K562 (cell line): ENCODE measurements at regions not wholly inside any gene's neighbourhood (a gene's known extent, or its start where the extent isn't known, plus 50 kb on each side); places are given as distances from the start of the nearest gene placed in this dataset.

Experiments used
- ATAC-seq: fragments of 200-7000 bp; cut with Tn5 transposase; 3 replicates; pipeline ENCODE4 v1.9.1; 2020; ENCODE audit warnings: moderate library complexity
- BruUV-seq: library from RNA; stranded (reverse); fragments of 400-500 nt; replicated peaks from 2 replicates; lab custom pipeline; 2021; lab: Mats Ljungman, UMichigan
- CTCF ChIA-PET: fragments of 300-600 bp; formaldehyde crosslinking; extraction: SDS; loops from one replicate; lab custom pipeline; 2021; ENCODE audit warnings: low intra/inter-chr PET ratio; lab: Yijun Ruan, JAX
- POLR2A ChIA-PET: fragments of 300-600, 350-650 bp; sonication (Branson Sonifier 250); formaldehyde crosslinking; extraction: SDS; loops from one replicate; lab custom pipeline; 2021; ENCODE audit warnings: antibody characterized with exemption, inconsistent platforms; lab: Yijun Ruan, JAX
- DNase-seq, 4 experiments: peaks; one replicate each; pipeline versions ENCODE4 v3.0.0 to v3.0.0-alpha.2; 2011 to 2018; ENCODE audit warnings: low spot score in 3 of 4, mixed read lengths in 3 of 4; ENCODE audit errors: extremely low read depth in 1 of 4
- FAIRE-seq: peaks from 2 replicates; lab custom pipeline; 2011; peaks lifted over from hg19 to GRCh38; lab: Jason Lieb, UNC
- H2AFZ ChIP-seq: 2 replicates; pipeline ENCODE4 v1.6.0; 2011; ENCODE audit warnings: low read depth, low read length, control low read depth, inconsistent platforms
- H3K27ac ChIP-seq: fragments of 200-600 bp; 3 replicates; pipeline ENCODE4 v1.8.0; 2011; ENCODE audit warnings: low read depth, mild to moderate bottlenecking, control low read depth, inconsistent platforms, low read length, moderate library complexity, mixed read lengths; ENCODE audit errors: extremely low read depth
- H3K27me3 ChIP-seq, 2 experiments: fragments of 300-600 bp in 1 of 2; 2 replicates in 1 of 2; 3 replicates in 1 of 2; pipeline versions ENCODE4 v1.6.0 to v1.8.0; 2011; ENCODE audit warnings: inconsistent platforms in 2 of 2, low read length in 2 of 2, mild to moderate bottlenecking in 1 of 2, mixed read lengths in 1 of 2, moderate library complexity in 1 of 2; ENCODE audit not compliant: control insufficient read depth in 2 of 2, insufficient read depth in 2 of 2
- H3K36me3 ChIP-seq: fragments of 300-600 bp; 3 replicates; pipeline ENCODE4 v1.8.0; 2011; ENCODE audit warnings: mild to moderate bottlenecking, low read length, inconsistent platforms; ENCODE audit not compliant: control insufficient read depth, insufficient read depth
- H3K4me1 ChIP-seq, 2 experiments: fragments of 200-600 bp in 1 of 2; replicated peaks in 1 of 2; 2 replicates in 1 of 2; 3 replicates in 1 of 2; pipeline versions ENCODE4 v1.5.1 to v1.8.0; 2011; ENCODE audit warnings: inconsistent platforms in 2 of 2, low read length in 2 of 2, mild to moderate bottlenecking in 1 of 2, mixed read lengths in 1 of 2, moderate library complexity in 1 of 2; ENCODE audit not compliant: control insufficient read depth in 2 of 2, insufficient read depth in 2 of 2
- H3K4me2 ChIP-seq: 2 replicates; pipeline ENCODE4 v1.6.1; 2011; ENCODE audit warnings: low read length, control low read depth, inconsistent platforms, mixed read lengths; ENCODE audit not compliant: insufficient read depth
- H3K4me3 ChIP-seq: fragments of 200-600 bp; sonication (generic), shearing (Covaris generic); 2 replicates; pipeline ENCODE4 v1.5.1; 2016; ENCODE audit warnings: control low read depth, inconsistent platforms
- H3K79me2 ChIP-seq: fragments of 200-600 bp; 3 replicates; pipeline ENCODE4 v1.8.0; 2011; ENCODE audit warnings: low read length, inconsistent platforms; ENCODE audit not compliant: control insufficient read depth, insufficient read depth
- H3K9ac ChIP-seq, 2 experiments: 2 replicates each; pipeline versions ENCODE4 v1.6.0 to v1.6.1; 2011; ENCODE audit warnings: low read depth in 2 of 2, low read length in 2 of 2, control low read depth in 1 of 2, inconsistent platforms in 1 of 2, mild to moderate bottlenecking in 1 of 2, mixed read lengths in 1 of 2; ENCODE audit not compliant: insufficient read depth in 1 of 2
- H3K9me1 ChIP-seq: one replicate; pipeline ENCODE4 v1.6.0; 2011; ENCODE audit warnings: inconsistent platforms, mild to moderate bottlenecking, low read length, moderate library complexity; ENCODE audit not compliant: control insufficient read depth, insufficient read depth
- H3K9me3 ChIP-seq: replicated peaks from 2 replicates; pipeline ENCODE4 v1.5.1; 2011; ENCODE audit warnings: low read depth, low read length, inconsistent platforms; ENCODE audit not compliant: control insufficient read depth, insufficient read depth
- H4K20me1 ChIP-seq: replicated peaks from 2 replicates; pipeline ENCODE4 v1.6.1; 2011; ENCODE audit warnings: low read length, inconsistent platforms, mixed read lengths; ENCODE audit not compliant: control insufficient read depth, insufficient read depth
- EWSR1 ChIP-seq: fragments of 450-650 bp; IDR thresholded peaks from 2 replicates; pipeline ENCODE4 v1.6.1; 2018; ENCODE audit warnings: borderline replicate concordance, mild to moderate bottlenecking, low read depth, moderate library complexity; ENCODE audit not compliant: partially characterized antibody
- FOXJ3 ChIP-seq: sonication (generic); formaldehyde crosslinking; IDR thresholded peaks from 2 replicates; pipeline ENCODE4 v1.4.0; 2020; ENCODE audit warnings: mild to moderate bottlenecking, missing genetic modification reagents
- HCFC1 ChIP-seq: IDR thresholded peaks from 2 replicates; pipeline ENCODE4 v1.6.1; 2012; ENCODE audit warnings: low read depth, low read length, improper control_type of control experiment
- HMG20A ChIP-seq: fragments of 450-650 bp; formaldehyde crosslinking; conservative IDR thresholded peaks from 2 replicates; pipeline ENCODE4 v1.4.0; 2020; ENCODE audit warnings: mild to moderate bottlenecking, mixed read lengths
- RHOXF2B ChIP-seq: fragments of 250-450 bp; sonication (Bioruptor Pico); conservative IDR thresholded peaks from 2 replicates; pipeline ENCODE4 v1.5.1; 2021
- SREBF1 ChIP-seq: fragments of 150-350 bp; IDR thresholded peaks from 2 replicates; pipeline ENCODE4 v1.6.1; 2014; ENCODE audit warnings: antibody characterized with exemption, low read depth, low read length, borderline replicate concordance
- TSHZ1 ChIP-seq: fragments of 250-450 bp; sonication (Bioruptor Pico); IDR thresholded peaks from 2 replicates; pipeline ENCODE4 v1.4.0; 2020; ENCODE audit warnings: mild to moderate bottlenecking, moderate library complexity
- U2AF1 ChIP-seq: fragments of 200-400 bp; formaldehyde crosslinking; optimal IDR thresholded peaks from 2 replicates; pipeline ENCODE3; 2017; ENCODE audit warnings: mild to moderate bottlenecking, low read depth, low read length, moderate library complexity
- ZBTB43 ChIP-seq: sonication (generic); formaldehyde crosslinking; IDR thresholded peaks from 2 replicates; pipeline ENCODE4 v1.8.0; 2023; ENCODE audit warnings: mild to moderate bottlenecking, missing genetic modification reagents
- ZNF436 ChIP-seq: fragments of 250-450, 450-650 bp; sonication (Bioruptor Pico); formaldehyde crosslinking; IDR thresholded peaks from 2 replicates; pipeline ENCODE4 v1.7.0; 2020; ENCODE audit warnings: mild to moderate bottlenecking
- ZNF445 ChIP-seq: fragments of 250-450 bp; sonication (Bioruptor Pico); IDR thresholded peaks from 2 replicates; pipeline ENCODE4 v1.4.0; 2020; ENCODE audit warnings: low read depth, mild to moderate bottlenecking, moderate library complexity
- WGBS: fragments of 100-300 bp; shearing (Covaris generic); methylation state at CpG from one replicate; pipeline ENCODE4 v1.1.6; 2016; ENCODE audit warnings: low coverage, mixed read lengths; ENCODE audit not compliant: insufficient coverage; ENCODE audit errors: missing lambda C conversion rate; 5-methylcytosine and 5-hydroxymethylcytosine counted together
- in situ Hi-C: fragments of 300-500 bp; cut with MboI; formaldehyde crosslinking; loops from 4 replicates; pipeline ENCODE4 v1.15.0; 2018; ENCODE audit warnings: inconsistent platforms, mixed read lengths
- intact Hi-C: fragments of 100-400 bp; cut with micrococcal nuclease; formaldehyde crosslinking; loops from 2 replicates; pipeline ENCODE4 v1.14.2; 2022

GRCh38 chr20:16626849-16627248 is 53.6 kb upstream of the KIF16B start:
- no peaks in the 10 kb centered on the region for H3K27me3 ChIP-seq
- FAIRE-seq, result no peak
- WGBS, result 0% methylated on average over 1 of the region's 1 CpG
- DNase-seq, result no peak
- H3K9me3 ChIP-seq, result no peaks in the 10 kb centered on the region
- no peaks in the 10 kb centered on the region for H4K20me1 ChIP-seq
- no peaks in the 10 kb centered on the region for H3K79me2 ChIP-seq
- in situ Hi-C loops (no loop called here), intact Hi-C loops (loop anchor here (10.0 kb wide), 1 partner anchor 112 kb away; no protein-coding TSS in a partner anchor)
- POLR2A ChIA-PET, result no interaction called here
- no peaks in the 10 kb centered on the region; a peak in 2 of 5 replicates for H3K4me1 ChIP-seq
- BruUV-seq, result no TSS peak
- H3K36me3 ChIP-seq, result no peaks in the 10 kb centered on the region
- H3K9me1 ChIP-seq, result no peaks in the 10 kb centered on the region
- no peak overlapping the region for H2AFZ ChIP-seq
- CTCF ChIA-PET, result no interaction called here
- no peak overlapping the region for H3K4me3 ChIP-seq
- no peak overlapping the region for H3K27ac ChIP-seq
- no peak overlapping the region for H3K9ac ChIP-seq
- ATAC-seq, result no peak
- no peak overlapping the region for H3K4me2 ChIP-seq
- TF ChIP-seq FOXJ3 (CRISPR knock-in tag) (no peak), U2AF1 (no peak), SREBF1 (no peak), EWSR1 (no peak), HCFC1 (no peak), TSHZ1 (CRISPR knock-in tag) (no peak), RHOXF2B (CRISPR knock-in tag) (no peak), ZNF445 (CRISPR knock-in tag) (no peak), ZNF436 (CRISPR knock-in tag) (no peak), HMG20A (CRISPR knock-in tag) (no peak), ZBTB43 (no peak)
